Mesendoderm (in vitro differentiated cells): ENCODE measurements at regions not wholly inside any gene's neighbourhood (a gene's known extent, or its start where the extent isn't known, plus 50 kb on each side); places are given as distances from the start of the nearest gene placed in this dataset.
"Not testable (repeated sequence)": the region's sequence is repeated elsewhere in the genome, so short reads cannot be mapped to it uniquely, and the experiment has no call there.

ENCODE experiments used
- DNase-seq: peaks from one replicate; pipeline ENCODE4 v3.0.0; 2013
- H2AK5ac ChIP-seq: 2 replicates; pipeline ENCODE4 v1.6.1; 2013; ENCODE audit warnings: low read length, inconsistent platforms
- H2BK120ac ChIP-seq: 2 replicates; pipeline ENCODE4 v1.6.1; 2013; ENCODE audit warnings: low read depth, mild to moderate bottlenecking, low read length, moderate library complexity, mixed read lengths
- H2BK15ac ChIP-seq: replicated peaks from 2 replicates; pipeline ENCODE4 v1.6.1; 2013; ENCODE audit warnings: low read depth, mild to moderate bottlenecking, moderate library complexity
- H2BK5ac ChIP-seq: 2 replicates; pipeline ENCODE4 v1.6.1; 2013; ENCODE audit warnings: low read length, inconsistent platforms
- H3K18ac ChIP-seq: 2 replicates; pipeline ENCODE4 v1.6.1; 2013; ENCODE audit warnings: mild to moderate bottlenecking, low read length, mixed read lengths
- H3K23ac ChIP-seq: one replicate; pipeline ENCODE4 v1.6.1; 2013; ENCODE audit warnings: low read length
- H3K27ac ChIP-seq: 2 replicates; pipeline ENCODE4 v1.5.1; 2013; ENCODE audit warnings: low read depth, mild to moderate bottlenecking, inconsistent platforms, low read length, moderate library complexity
- H3K27me3 ChIP-seq: 2 replicates; pipeline ENCODE4 v1.6.1; 2013; ENCODE audit warnings: low read length, control low read depth, mild to moderate bottlenecking, inconsistent platforms; ENCODE audit not compliant: insufficient read depth, poor library complexity
- H3K36me3 ChIP-seq: 2 replicates; pipeline ENCODE4 v1.6.1; 2013; ENCODE audit warnings: low read length, inconsistent platforms; ENCODE audit not compliant: control insufficient read depth, insufficient read depth
- H3K4ac ChIP-seq: one replicate; pipeline ENCODE4 v1.6.1; 2013; ENCODE audit warnings: low read depth, mild to moderate bottlenecking, low read length, moderate library complexity
- H3K4me1 ChIP-seq: 2 replicates; pipeline ENCODE4 v1.6.1; 2013; ENCODE audit warnings: low read depth, low read length, inconsistent platforms; ENCODE audit not compliant: control insufficient read depth
- H3K4me2 ChIP-seq: 2 replicates; pipeline ENCODE4 v1.6.1; 2013; ENCODE audit warnings: low read length
- H3K4me3 ChIP-seq: 2 replicates; pipeline ENCODE4 v1.5.1; 2013; ENCODE audit warnings: mild to moderate bottlenecking, low read length
- H3K56ac ChIP-seq: one replicate; pipeline ENCODE4 v1.6.1; 2013; ENCODE audit warnings: low read length
- H3K79me1 ChIP-seq: 2 replicates; pipeline ENCODE4 v1.6.1; 2013; ENCODE audit warnings: low read length, inconsistent platforms
- H3K79me2 ChIP-seq: 2 replicates; pipeline ENCODE4 v1.6.1; 2013; ENCODE audit warnings: mild to moderate bottlenecking, low read length; ENCODE audit not compliant: control insufficient read depth, insufficient read depth
- H3K9ac ChIP-seq: 2 replicates; pipeline ENCODE4 v1.6.1; 2013; ENCODE audit warnings: low read length, inconsistent platforms
- H4K5ac ChIP-seq: one replicate; pipeline ENCODE4 v1.6.1; 2013; ENCODE audit warnings: low read length
- H4K8ac ChIP-seq: one replicate; pipeline ENCODE4 v1.6.1; 2013; ENCODE audit warnings: low read depth, mild to moderate bottlenecking, control low read depth, low read length, moderate library complexity
- WGBS: extraction: QIAGEN DNeasy Blood & Tissue Kit; methylation state at CpG from one replicate; pipeline ENCODE4 v1.1.7; 2013; ENCODE audit warnings: low lambda C conversion rate, missing lambda C conversion rate; ENCODE audit not compliant: insufficient coverage; ENCODE audit errors: extremely low coverage; 5-methylcytosine and 5-hydroxymethylcytosine counted together

DNA sequence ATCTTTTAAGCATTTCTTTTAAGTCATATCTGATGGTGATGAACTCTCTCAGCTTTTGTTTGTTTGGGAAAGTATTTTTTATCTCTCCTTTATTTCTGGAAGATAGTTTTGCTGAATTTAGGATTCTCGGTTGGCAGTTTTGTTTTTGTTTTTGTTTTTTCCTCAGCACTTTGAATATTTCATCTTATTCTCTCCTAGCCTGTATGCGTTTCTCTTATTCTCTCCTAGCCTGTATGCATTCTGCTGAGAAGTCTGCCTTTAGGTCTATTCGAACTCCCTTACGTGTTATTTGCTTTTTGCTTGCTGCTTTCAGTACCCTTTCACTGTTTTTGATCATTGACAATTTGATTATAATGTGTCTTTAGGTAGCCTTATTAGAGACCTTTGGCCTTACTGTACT, 787.8 kb upstream of the FAM174A start:
- Histone ChIP-seq H3K4me2 (no peak overlapping the region), H2BK15ac (no peak overlapping the region), H3K79me1 (no peaks in the 10 kb centered on the region), H3K18ac (no peak overlapping the region), H3K4me3 (no peak overlapping the region), H4K5ac (no peak overlapping the region), H3K36me3 (no peaks in the 10 kb centered on the region), H3K4me1 (no peaks in the 10 kb centered on the region), H2AK5ac (no peak overlapping the region), H2BK120ac (no peak overlapping the region), H3K27me3 (no peaks in the 10 kb centered on the region), H3K4ac (no peak overlapping the region), H4K8ac (no peak overlapping the region), H2BK5ac (no peak overlapping the region), H3K23ac (no peak overlapping the region), H3K56ac (no peak overlapping the region), H3K9ac (no peak overlapping the region), H3K27ac (no peak overlapping the region), H3K79me2 (no peaks in the 10 kb centered on the region)
- no peak for DNase-seq
- WGBS = no CpG with 5 or more reads among the region's 4 CpGs

DNA sequence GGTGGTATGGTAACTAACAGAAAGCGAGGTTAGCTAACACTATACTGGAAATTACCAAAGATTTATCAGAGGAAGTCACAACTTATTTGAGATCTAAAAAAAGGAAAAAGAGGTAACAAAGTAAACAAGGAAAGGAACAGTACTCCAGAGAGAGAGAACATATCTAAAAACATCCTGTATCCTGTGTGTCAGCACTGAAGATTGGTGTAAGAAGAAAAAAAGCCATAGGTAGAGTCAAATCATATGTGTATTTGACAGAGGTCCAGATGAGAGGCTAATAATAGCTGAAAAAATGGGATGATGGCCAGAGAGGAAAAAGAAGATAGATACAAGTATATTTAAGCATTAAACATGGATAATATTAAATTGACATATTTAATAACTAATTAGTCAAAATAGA, 802.0 kb upstream of the FAM174A start:
- H3K79me2 ChIP-seq, H3K36me3 ChIP-seq, H2BK120ac ChIP-seq, H2BK15ac ChIP-seq, DNase-seq, H3K9ac ChIP-seq, H2BK5ac ChIP-seq, H3K79me1 ChIP-seq, H3K56ac ChIP-seq, H3K4me2 ChIP-seq, H3K4me1 ChIP-seq, H4K5ac ChIP-seq, H3K23ac ChIP-seq, H3K4ac ChIP-seq, H3K4me3 ChIP-seq, H4K8ac ChIP-seq, H3K27me3 ChIP-seq, H3K18ac ChIP-seq, H3K27ac ChIP-seq, H2AK5ac ChIP-seq: not testable (repeated sequence)
- no CpG with 5 or more reads among the region's 1 CpG for WGBS

DNA sequence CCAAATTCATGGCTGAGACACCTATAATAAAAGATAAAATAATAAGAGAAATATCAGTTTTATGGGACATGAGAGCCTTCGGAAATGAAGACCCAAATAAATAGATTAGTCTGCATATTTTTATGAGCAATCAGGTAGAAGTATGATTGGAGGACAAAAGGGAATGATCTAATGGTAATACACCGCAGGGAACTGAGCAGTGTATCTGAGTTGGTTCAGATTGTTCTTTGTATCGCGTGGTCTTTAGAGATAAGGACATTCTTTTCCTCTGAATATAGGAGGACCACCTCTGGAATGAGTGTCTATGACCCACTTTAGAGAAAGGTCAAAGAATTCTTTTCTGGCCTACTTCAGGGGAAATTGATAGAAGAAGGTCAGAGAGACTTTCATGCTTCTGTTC, 801.8 kb upstream of the CHD1 start:
- H3K4me3 ChIP-seq, H2BK5ac ChIP-seq, H3K27ac ChIP-seq, H3K18ac ChIP-seq, H4K8ac ChIP-seq, H3K79me1 ChIP-seq, DNase-seq, H3K4me1 ChIP-seq, H2AK5ac ChIP-seq, H2BK15ac ChIP-seq, H2BK120ac ChIP-seq, H3K9ac ChIP-seq, H3K56ac ChIP-seq, H3K23ac ChIP-seq, H3K27me3 ChIP-seq, H4K5ac ChIP-seq, H3K36me3 ChIP-seq, H3K4ac ChIP-seq, H3K79me2 ChIP-seq, H3K4me2 ChIP-seq: not testable (repeated sequence)
- WGBS = no CpG with 5 or more reads among the region's 4 CpGs

DNA sequence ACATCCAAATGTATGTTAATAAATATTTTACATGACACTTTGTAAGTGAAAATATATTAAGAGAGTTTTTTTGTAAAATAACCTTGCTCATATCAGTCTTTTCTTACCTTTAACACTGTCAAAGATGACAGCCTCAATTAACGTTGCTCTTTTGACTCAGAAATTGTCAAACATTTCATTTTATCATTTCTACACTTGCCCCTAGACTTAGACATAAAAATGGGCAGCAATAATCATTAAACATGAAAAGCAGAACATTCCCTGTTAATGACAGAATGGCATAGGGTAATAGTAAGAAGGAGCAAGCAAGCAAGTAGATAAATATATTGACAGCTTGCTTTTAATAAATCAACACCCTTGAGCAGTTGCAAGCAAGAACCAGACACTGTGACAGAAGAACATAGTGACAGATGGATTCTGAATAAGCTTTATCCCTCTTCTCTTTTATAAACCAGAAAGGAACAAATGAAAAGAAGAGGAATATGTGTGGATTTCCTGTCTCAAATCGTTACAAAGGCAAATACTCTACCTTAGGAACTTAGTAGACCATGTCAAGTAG, 796.0 kb upstream of the CHD1 start:
- Histone ChIP-seq H2BK5ac (no peak overlapping the region), H2AK5ac (no peak overlapping the region), H2BK120ac (no peak overlapping the region), H3K18ac (no peak overlapping the region), H4K5ac (no peak overlapping the region), H3K27ac (no peak overlapping the region), H3K79me2 (no peaks in the 10 kb centered on the region), H3K9ac (no peak overlapping the region), H3K79me1 (no peaks in the 10 kb centered on the region), H3K27me3 (no peaks in the 10 kb centered on the region), H3K36me3 (no peaks in the 10 kb centered on the region), H3K4me2 (no peak overlapping the region), H4K8ac (no peak overlapping the region), H3K56ac (no peak overlapping the region), H3K23ac (no peak overlapping the region), H3K4me3 (no peak overlapping the region), H3K4ac (no peak overlapping the region), H2BK15ac (no peak overlapping the region), H3K4me1 (no peaks in the 10 kb centered on the region)
- WGBS = no CpG with 5 or more reads among the region's 2 CpGs
- no peak for DNase-seq

DNA sequence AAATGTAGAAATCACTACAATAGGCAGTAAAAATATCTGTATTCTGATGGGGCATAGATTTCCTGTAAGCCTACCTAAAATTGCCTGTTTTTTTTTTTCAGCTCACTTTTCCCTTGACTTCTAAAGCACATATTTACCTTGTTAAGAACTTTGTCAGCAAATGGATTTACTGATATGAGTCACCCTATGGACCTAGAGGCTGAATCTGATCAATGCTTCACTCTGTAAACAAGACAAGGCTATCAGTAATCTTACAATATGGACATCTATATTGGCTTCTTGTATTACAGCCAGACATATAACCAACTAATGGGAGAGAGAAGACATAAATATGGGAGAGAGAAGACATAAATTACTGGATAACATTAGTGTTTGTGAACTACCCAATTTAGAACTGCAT, 792.7 kb upstream of the CHD1 start:
- Histone ChIP-seq H2BK120ac (no peak overlapping the region), H4K5ac (no peak overlapping the region), H3K36me3 (no peaks in the 10 kb centered on the region), H3K4ac (no peak overlapping the region), H3K4me2 (no peak overlapping the region), H3K27ac (no peak overlapping the region), H3K4me1 (no peaks in the 10 kb centered on the region), H2BK5ac (no peak overlapping the region), H3K9ac (no peak overlapping the region), H3K56ac (no peak overlapping the region), H3K23ac (no peak overlapping the region), H3K27me3 (no peaks in the 10 kb centered on the region), H3K79me1 (no peaks in the 10 kb centered on the region), H4K8ac (no peak overlapping the region), H3K79me2 (no peaks in the 10 kb centered on the region), H3K4me3 (no peak overlapping the region), H2AK5ac (no peak overlapping the region), H3K18ac (no peak overlapping the region), H2BK15ac (no peak overlapping the region)
- no peak for DNase-seq

DNA sequence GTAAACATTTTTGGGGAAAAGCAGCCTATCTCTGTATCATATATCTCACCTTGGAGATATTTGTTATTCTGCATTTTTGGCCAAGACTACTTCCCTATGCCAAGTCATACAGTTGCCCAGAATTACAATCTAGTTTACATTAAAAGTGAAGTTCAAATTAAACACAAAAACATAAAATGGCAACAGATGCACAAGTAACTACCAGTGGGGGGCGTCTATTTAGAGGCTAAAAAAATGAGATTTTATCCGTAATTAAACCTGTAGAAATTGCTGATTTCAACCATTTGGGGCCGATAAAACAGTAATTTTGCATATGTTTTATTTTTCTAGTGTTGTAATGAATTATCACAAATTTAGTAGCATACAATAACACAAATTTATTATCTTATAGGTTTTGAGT, 787.1 kb upstream of the CHD1 start:
- H3K9ac ChIP-seq = no peak overlapping the region
- no peaks in the 10 kb centered on the region for H3K79me2 ChIP-seq
- H3K36me3 ChIP-seq = no peaks in the 10 kb centered on the region
- H3K56ac ChIP-seq = no peak overlapping the region
- H3K4ac ChIP-seq = no peak overlapping the region
- no peak overlapping the region for H3K27ac ChIP-seq
- no CpG with 5 or more reads among the region's 3 CpGs for WGBS
- H3K4me2 ChIP-seq = no peak overlapping the region
- H3K27me3 ChIP-seq = no peaks in the 10 kb centered on the region
- H4K5ac ChIP-seq = no peak overlapping the region
- no peak overlapping the region for H2BK15ac ChIP-seq
- no peak overlapping the region for H3K23ac ChIP-seq
- no peak overlapping the region for H2BK120ac ChIP-seq
- H3K18ac ChIP-seq = no peak overlapping the region
- H2AK5ac ChIP-seq = no peak overlapping the region
- no peak overlapping the region for H2BK5ac ChIP-seq
- H3K79me1 ChIP-seq = no peaks in the 10 kb centered on the region
- no peak overlapping the region for H4K8ac ChIP-seq
- H3K4me3 ChIP-seq = no peak overlapping the region
- DNase-seq = no peak
- H3K4me1 ChIP-seq = no peaks in the 10 kb centered on the region
